Natural killer cell (primary cell): ENCODE measurements at regions not wholly inside any gene's neighbourhood (a gene's known extent, or its start where the extent isn't known, plus 50 kb on each side); places are given as distances from the start of the nearest gene placed in this dataset.

ENCODE experiments used
- ATAC-seq, 3 donors: fragments of 150-1000 bp in 2 of 3; fragments of 200-7000 bp in 1 of 3; cut with Tn5 transposase; 1 replicate in 1 of 3; 2 replicates in 2 of 3; pipeline ENCODE4 v1.10.0; 2021; ENCODE audit warnings: mild to moderate bottlenecking in 2 of 3, moderate library complexity in 2 of 3
- DNase-seq, 2 donors: peaks; one replicate each; pipeline versions ENCODE4 v3.0.0 to v3.0.0-alpha.2; 2013 to 2021; ENCODE audit warnings: mixed read lengths in 1 of 2
- H3K27ac ChIP-seq: one replicate; pipeline ENCODE4 v1.5.1; 2013; ENCODE audit warnings: mild to moderate bottlenecking, low read length
- H3K27me3 ChIP-seq: one replicate; pipeline ENCODE4 v1.6.1; 2013; ENCODE audit warnings: low read length; ENCODE audit not compliant: control insufficient read depth, insufficient read depth
- H3K36me3 ChIP-seq: one replicate; pipeline ENCODE4 v1.6.1; 2013; ENCODE audit warnings: low read length; ENCODE audit not compliant: control insufficient read depth, insufficient read depth
- H3K4me1 ChIP-seq: one replicate; pipeline ENCODE4 v1.6.1; 2013; ENCODE audit warnings: low read length; ENCODE audit not compliant: control insufficient read depth, insufficient read depth
- H3K4me3 ChIP-seq: one replicate; pipeline ENCODE4 v1.5.1; 2013; ENCODE audit warnings: low read length
- H3K9me3 ChIP-seq: one replicate; pipeline ENCODE4 v1.6.1; 2013; ENCODE audit warnings: low read length; ENCODE audit not compliant: control insufficient read depth, insufficient read depth
- H3K27ac Mint-ChIP-seq, 2 donors: one replicate each; pipeline ENCODE4 v1.8.0; 2022; ENCODE audit warnings: mild to moderate bottlenecking in 2 of 2, mixed read lengths in 2 of 2, moderate library complexity in 1 of 2
- H3K27me3 Mint-ChIP-seq, 2 donors: one replicate each; pipeline ENCODE4 v1.8.0; 2022; ENCODE audit warnings: low read depth in 2 of 2, mixed read lengths in 2 of 2
- H3K36me3 Mint-ChIP-seq: one replicate; pipeline ENCODE4 v1.8.0; 2022; ENCODE audit warnings: mixed read lengths
- H3K4me1 Mint-ChIP-seq, 2 donors: one replicate each; pipeline ENCODE4 v1.8.0; 2022; ENCODE audit warnings: mixed read lengths in 2 of 2
- H3K4me3 Mint-ChIP-seq: one replicate; pipeline ENCODE4 v1.8.0; 2022; ENCODE audit warnings: mild to moderate bottlenecking, moderate library complexity, mixed read lengths
- H3K9me3 Mint-ChIP-seq, 2 donors: one replicate each; pipeline ENCODE4 v1.8.0; 2022; ENCODE audit warnings: mixed read lengths in 2 of 2
- WGBS: methylation state at CpG from one replicate; pipeline ENCODE4 v1.1.7; 2013; ENCODE audit warnings: missing lambda C conversion rate; ENCODE audit not compliant: insufficient coverage; 5-methylcytosine and 5-hydroxymethylcytosine counted together
- intact Hi-C: fragments of 100-400 bp; cut with micrococcal nuclease; formaldehyde crosslinking; loops from one replicate; pipeline ENCODE4 v1.14.2; 2022
- TF ChIP-seq, protein P1 (sequence below): fragments of 200-600 bp; IDR thresholded peaks from one replicate; pipeline ENCODE4 v1.8.0; 2022; ENCODE audit warnings: antibody characterized with exemption

DNA sequence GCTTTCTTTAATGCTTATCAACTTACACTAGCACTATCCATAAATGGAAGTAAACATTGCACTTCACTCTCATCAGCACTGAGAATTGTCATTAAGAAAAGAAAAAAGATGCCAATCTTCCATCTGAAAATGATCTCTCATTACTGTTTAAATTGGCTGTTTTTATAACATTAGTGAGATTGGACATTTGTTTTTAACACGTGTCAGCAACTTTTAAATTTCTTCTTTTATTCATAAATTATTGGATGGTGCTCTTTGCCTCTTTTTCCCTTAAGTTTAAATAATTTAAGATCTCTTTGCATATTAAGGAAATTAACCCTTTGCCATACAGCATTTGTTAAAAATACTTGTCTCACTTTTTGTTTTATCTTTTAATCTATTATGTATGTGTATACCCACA is 146.5 kb upstream of the CHST9 start:
- ATAC-seq, result no peak
- TF ChIP-seq, protein P1, sequence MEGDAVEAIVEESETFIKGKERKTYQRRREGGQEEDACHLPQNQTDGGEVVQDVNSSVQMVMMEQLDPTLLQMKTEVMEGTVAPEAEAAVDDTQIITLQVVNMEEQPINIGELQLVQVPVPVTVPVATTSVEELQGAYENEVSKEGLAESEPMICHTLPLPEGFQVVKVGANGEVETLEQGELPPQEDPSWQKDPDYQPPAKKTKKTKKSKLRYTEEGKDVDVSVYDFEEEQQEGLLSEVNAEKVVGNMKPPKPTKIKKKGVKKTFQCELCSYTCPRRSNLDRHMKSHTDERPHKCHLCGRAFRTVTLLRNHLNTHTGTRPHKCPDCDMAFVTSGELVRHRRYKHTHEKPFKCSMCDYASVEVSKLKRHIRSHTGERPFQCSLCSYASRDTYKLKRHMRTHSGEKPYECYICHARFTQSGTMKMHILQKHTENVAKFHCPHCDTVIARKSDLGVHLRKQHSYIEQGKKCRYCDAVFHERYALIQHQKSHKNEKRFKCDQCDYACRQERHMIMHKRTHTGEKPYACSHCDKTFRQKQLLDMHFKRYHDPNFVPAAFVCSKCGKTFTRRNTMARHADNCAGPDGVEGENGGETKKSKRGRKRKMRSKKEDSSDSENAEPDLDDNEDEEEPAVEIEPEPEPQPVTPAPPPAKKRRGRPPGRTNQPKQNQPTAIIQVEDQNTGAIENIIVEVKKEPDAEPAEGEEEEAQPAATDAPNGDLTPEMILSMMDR, result no peak
- no peak for DNase-seq
- Histone ChIP-seq H3K9me3 (no peaks in the 10 kb centered on the region), H3K4me3 (no peak overlapping the region), H3K27me3 (no peaks in the 10 kb centered on the region), H3K36me3 (no peaks in the 10 kb centered on the region), H3K4me1 (no peaks in the 10 kb centered on the region), H3K27ac (no peak overlapping the region)
- Mint-ChIP-seq H3K36me3 (no peaks in the 10 kb centered on the region), H3K4me3 (no peak overlapping the region), H3K27me3 (no peaks in the 10 kb centered on the region), H3K4me1 (no peaks in the 10 kb centered on the region), H3K27ac (no peak overlapping the region), H3K9me3 (peaks cover 9 to 15% of the 10 kb centered on the region in 2 donors)
- intact Hi-C loops, result no loop called here
- no CpG with 5 or more reads among the region's 1 CpG for WGBS

DNA sequence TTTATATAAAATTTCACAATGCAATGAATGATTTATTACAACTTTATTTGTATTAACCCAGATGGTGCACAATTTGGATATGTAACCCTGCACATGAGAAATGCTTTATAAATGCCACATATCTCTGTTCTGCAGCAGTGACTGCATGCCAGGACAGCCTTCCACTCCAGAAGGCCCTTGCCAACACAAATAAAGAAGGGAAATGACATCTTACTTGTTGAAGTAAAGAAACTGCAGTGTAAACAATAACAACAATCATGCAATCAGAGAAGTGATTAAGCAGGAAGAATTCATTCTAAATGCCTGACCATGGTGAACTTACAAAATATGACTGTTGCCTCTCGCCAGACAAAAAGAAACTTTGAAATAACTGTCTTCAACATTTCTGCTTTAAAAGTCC is 129.9 kb upstream of the CHST9 start:
- H3K4me3 Mint-ChIP-seq, result no peak overlapping the region
- H3K36me3 Mint-ChIP-seq, result peaks cover 9% of the 10 kb centered on the region
- H3K9me3 Mint-ChIP-seq, result peaks cover 4 to 9% of the 10 kb centered on the region in 2 donors
- H3K4me1 Mint-ChIP-seq, result no peaks in the 10 kb centered on the region
- 64% methylated on average over 1 of the region's 1 CpG for WGBS
- no peaks in the 10 kb centered on the region for H3K4me1 ChIP-seq
- no peak overlapping the region for H3K4me3 ChIP-seq
- H3K9me3 ChIP-seq, result no peaks in the 10 kb centered on the region
- intact Hi-C loops, result no loop called here
- no peaks in the 10 kb centered on the region for H3K27me3 ChIP-seq
- no peak overlapping the region for H3K27ac ChIP-seq
- no peaks in the 10 kb centered on the region for H3K36me3 ChIP-seq
- no peak for ATAC-seq
- TF ChIP-seq, protein P1, result no peak
- H3K27me3 Mint-ChIP-seq, result no peaks in the 10 kb centered on the region
- no peak overlapping the region for H3K27ac Mint-ChIP-seq
- no peak for DNase-seq

DNA sequence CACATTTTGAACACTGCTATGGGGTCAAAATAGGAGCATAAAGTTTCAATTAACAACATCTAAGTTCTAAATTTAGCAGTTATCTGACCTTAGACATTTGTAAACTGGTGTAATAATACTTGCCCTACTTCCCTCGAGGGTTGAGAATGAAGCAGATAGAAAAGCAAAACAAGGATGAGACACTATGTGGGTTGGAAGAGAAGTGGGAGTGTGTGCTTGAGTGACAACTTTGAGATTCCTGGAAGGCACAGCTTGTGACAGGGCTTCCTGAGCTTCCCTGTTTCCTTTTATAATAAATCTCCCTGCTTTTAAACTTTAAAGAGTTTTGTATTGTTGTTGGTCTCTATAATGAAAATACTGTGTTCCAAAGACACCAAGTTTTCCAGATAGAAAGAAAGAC is 128.6 kb upstream of the CHST9 start:
- Mint-ChIP-seq H3K9me3 (peaks cover 0 to 8% of the 10 kb centered on the region in 2 donors), H3K36me3 (no peaks in the 10 kb centered on the region), H3K27ac (no peak overlapping the region), H3K4me1 (no peaks in the 10 kb centered on the region), H3K27me3 (no peaks in the 10 kb centered on the region), H3K4me3 (no peak overlapping the region)
- no peak overlapping the region for H3K27ac ChIP-seq
- no peaks in the 10 kb centered on the region for H3K9me3 ChIP-seq
- H3K4me3 ChIP-seq, result no peak overlapping the region
- TF ChIP-seq, protein P1, result no peak
- H3K36me3 ChIP-seq, result no peaks in the 10 kb centered on the region
- WGBS, result 27% methylated on average over 1 of the region's 1 CpG
- no peaks in the 10 kb centered on the region for H3K4me1 ChIP-seq
- ATAC-seq (no peak), DNase-seq (no peak)
- H3K27me3 ChIP-seq, result no peaks in the 10 kb centered on the region
- intact Hi-C loops, result no loop called here

DNA sequence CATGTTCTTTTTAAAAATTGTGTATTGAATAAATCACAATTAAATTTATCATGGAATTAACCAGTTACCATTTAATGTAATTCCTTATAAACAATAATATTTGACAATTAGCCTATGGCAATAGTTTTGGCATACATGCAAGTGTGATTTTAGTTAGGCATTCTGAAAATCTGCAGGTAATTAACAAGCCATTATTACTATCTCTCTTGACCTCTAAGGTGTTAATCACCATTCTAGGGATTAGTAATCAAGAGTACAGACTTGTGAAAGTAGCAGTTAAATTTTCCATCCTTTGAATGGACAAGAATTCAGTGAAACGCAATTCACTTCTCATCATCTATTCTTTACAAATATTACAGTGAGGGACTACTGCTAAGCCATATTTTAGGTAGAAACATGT is 127.7 kb upstream of the CHST9 start:
- WGBS, result no CpG with 5 or more reads among the region's 1 CpG
- H3K9me3 Mint-ChIP-seq, result peaks cover 0 to 7% of the 10 kb centered on the region in 2 donors
- H3K4me1 Mint-ChIP-seq, result no peaks in the 10 kb centered on the region
- H3K36me3 Mint-ChIP-seq, result no peaks in the 10 kb centered on the region
- no peaks in the 10 kb centered on the region for H3K27me3 ChIP-seq
- H3K4me1 ChIP-seq, result no peaks in the 10 kb centered on the region
- H3K27ac Mint-ChIP-seq, result no peak overlapping the region
- no peak overlapping the region for H3K4me3 Mint-ChIP-seq
- H3K36me3 ChIP-seq, result no peaks in the 10 kb centered on the region
- no peak overlapping the region for H3K27ac ChIP-seq
- ATAC-seq, result no peak
- DNase-seq, result no peak
- intact Hi-C loops, result no loop called here
- TF ChIP-seq, protein P1, result no peak
- no peaks in the 10 kb centered on the region for H3K9me3 ChIP-seq
- no peak overlapping the region for H3K4me3 ChIP-seq
- H3K27me3 Mint-ChIP-seq, result no peaks in the 10 kb centered on the region
